ENCODE measurements at regions not wholly inside any gene's neighbourhood (a gene's known extent, or its start where the extent isn't known, plus 50 kb on each side); places are given as distances from the start of the nearest gene placed in this dataset.

DNA sequence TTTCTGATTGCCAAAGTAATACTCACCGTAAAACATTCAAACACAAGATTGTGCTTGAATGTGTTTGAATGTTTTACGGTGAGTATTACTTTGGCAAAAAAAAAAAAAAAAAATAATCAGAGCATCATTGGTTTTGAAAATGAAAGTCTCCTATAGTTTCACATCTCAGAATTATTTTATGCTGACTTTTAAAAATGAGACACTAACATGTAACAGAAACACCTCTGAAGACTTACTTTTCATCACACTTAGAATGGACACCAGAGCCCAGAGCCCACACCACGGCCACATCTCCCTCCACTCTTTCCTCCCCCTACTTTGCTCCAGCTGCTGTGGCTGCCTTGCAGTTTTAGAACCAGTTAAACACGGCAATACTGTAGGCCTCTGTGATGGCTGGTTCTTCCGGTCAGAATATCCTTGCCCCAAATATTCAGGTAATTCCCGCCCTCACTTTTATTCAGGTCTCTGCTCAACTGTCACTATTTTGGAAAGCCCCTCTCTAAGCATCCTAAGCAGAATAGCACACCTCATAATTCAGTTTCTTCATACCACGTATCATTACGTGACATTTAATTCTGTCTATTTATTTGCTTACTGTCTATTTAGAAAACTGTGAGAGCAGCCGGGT is 138.9 kb upstream of the MAX start:
- Histone ChIP-seq H3K9ac (ENCODE audit: low read depth, low read length, poor library complexity, severe bottlenecking) (no peak overlapping the region), H3K36me3 (ENCODE audit: insufficient read depth, low read length) (no peaks in the 10 kb centered on the region), H3K9me2 (replicated peaks; ENCODE audit: low read depth, low read length) (no peaks in the 10 kb centered on the region), H4K20me1 (ENCODE audit: insufficient read depth, low read length, poor library complexity, severe bottlenecking) (no peaks in the 10 kb centered on the region), H3K27me3 (ENCODE audit: insufficient read depth, low read length, poor library complexity, severe bottlenecking) (peaks cover 19% of the 10 kb centered on the region), H3K4me3 (ENCODE audit: low read length, poor library complexity, severe bottlenecking) (no peak overlapping the region), H3K4me1 (ENCODE audit: insufficient read depth, low read length, poor library complexity, severe bottlenecking) (peaks cover 11% of the 10 kb centered on the region), H3K4me2 (ENCODE audit: low read depth, low read length, poor library complexity, severe bottlenecking) (no peak overlapping the region), H2AFZ (ENCODE audit: low read length) (no peak overlapping the region), H3K79me2 (ENCODE audit: insufficient read depth, low read length) (no peaks in the 10 kb centered on the region), H3F3A (ENCODE audit: low read depth) (no peaks in the 10 kb centered on the region), H3K9me3 (ENCODE audit: insufficient read depth, low read depth, low read length) (no peaks in the 10 kb centered on the region)
- TF ChIP-seq, protein P1, sequence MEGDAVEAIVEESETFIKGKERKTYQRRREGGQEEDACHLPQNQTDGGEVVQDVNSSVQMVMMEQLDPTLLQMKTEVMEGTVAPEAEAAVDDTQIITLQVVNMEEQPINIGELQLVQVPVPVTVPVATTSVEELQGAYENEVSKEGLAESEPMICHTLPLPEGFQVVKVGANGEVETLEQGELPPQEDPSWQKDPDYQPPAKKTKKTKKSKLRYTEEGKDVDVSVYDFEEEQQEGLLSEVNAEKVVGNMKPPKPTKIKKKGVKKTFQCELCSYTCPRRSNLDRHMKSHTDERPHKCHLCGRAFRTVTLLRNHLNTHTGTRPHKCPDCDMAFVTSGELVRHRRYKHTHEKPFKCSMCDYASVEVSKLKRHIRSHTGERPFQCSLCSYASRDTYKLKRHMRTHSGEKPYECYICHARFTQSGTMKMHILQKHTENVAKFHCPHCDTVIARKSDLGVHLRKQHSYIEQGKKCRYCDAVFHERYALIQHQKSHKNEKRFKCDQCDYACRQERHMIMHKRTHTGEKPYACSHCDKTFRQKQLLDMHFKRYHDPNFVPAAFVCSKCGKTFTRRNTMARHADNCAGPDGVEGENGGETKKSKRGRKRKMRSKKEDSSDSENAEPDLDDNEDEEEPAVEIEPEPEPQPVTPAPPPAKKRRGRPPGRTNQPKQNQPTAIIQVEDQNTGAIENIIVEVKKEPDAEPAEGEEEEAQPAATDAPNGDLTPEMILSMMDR (conservative IDR thresholded peaks at IDR 0.05; ENCODE audit: low read length): no peak
- TF ChIP-seq EZH2phosphoT487 (IDR thresholded peaks at IDR 0.05; ENCODE audit: borderline replicate concordance): no peak

DNA sequence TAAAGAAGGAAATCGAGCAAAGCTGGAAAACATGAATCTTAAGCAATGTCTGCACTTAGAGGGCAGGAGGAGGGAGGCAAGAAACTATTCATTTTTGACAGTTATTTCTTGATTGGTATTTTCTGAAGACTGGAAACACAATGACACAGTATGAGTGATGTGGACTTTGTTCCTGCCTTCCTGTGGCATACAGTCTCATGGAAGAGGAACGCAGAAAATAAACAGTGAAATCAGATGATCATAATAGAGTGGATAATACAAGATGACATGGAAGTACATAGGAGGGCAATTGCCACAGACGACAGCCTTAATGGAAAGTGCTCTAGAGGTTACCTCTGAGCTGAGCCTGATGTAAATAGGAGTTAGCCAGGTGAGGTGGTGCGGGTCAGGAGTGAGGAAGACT is 140.4 kb upstream of the MAX start:
- H4K20me1 ChIP-seq (ENCODE audit: insufficient read depth, low read length, poor library complexity, severe bottlenecking): no peaks in the 10 kb centered on the region
- no peaks in the 10 kb centered on the region for H3K79me2 ChIP-seq (ENCODE audit: insufficient read depth, low read length)
- no peaks in the 10 kb centered on the region for H3F3A ChIP-seq (ENCODE audit: low read depth)
- H3K9me2 ChIP-seq (replicated peaks; ENCODE audit: low read depth, low read length): no peaks in the 10 kb centered on the region
- H2AFZ ChIP-seq (ENCODE audit: low read length): no peak overlapping the region
- H3K9ac ChIP-seq (ENCODE audit: low read depth, low read length, poor library complexity, severe bottlenecking): no peak overlapping the region
- H3K4me1 ChIP-seq (ENCODE audit: insufficient read depth, low read length, poor library complexity, severe bottlenecking): peaks cover 11% of the 10 kb centered on the region
- TF ChIP-seq, protein P1 (conservative IDR thresholded peaks at IDR 0.05; ENCODE audit: low read length): no peak
- TF ChIP-seq EZH2phosphoT487 (IDR thresholded peaks at IDR 0.05; ENCODE audit: borderline replicate concordance): no peak
- H3K36me3 ChIP-seq (ENCODE audit: insufficient read depth, low read length): no peaks in the 10 kb centered on the region
- no peak overlapping the region for H3K4me2 ChIP-seq (ENCODE audit: low read depth, low read length, poor library complexity, severe bottlenecking)
- H3K27me3 ChIP-seq (ENCODE audit: insufficient read depth, low read length, poor library complexity, severe bottlenecking): peaks cover 34% of the 10 kb centered on the region
- H3K4me3 ChIP-seq (ENCODE audit: low read length, poor library complexity, severe bottlenecking): no peak overlapping the region
- H3K9me3 ChIP-seq (ENCODE audit: insufficient read depth, low read depth, low read length): no peaks in the 10 kb centered on the region

DNA sequence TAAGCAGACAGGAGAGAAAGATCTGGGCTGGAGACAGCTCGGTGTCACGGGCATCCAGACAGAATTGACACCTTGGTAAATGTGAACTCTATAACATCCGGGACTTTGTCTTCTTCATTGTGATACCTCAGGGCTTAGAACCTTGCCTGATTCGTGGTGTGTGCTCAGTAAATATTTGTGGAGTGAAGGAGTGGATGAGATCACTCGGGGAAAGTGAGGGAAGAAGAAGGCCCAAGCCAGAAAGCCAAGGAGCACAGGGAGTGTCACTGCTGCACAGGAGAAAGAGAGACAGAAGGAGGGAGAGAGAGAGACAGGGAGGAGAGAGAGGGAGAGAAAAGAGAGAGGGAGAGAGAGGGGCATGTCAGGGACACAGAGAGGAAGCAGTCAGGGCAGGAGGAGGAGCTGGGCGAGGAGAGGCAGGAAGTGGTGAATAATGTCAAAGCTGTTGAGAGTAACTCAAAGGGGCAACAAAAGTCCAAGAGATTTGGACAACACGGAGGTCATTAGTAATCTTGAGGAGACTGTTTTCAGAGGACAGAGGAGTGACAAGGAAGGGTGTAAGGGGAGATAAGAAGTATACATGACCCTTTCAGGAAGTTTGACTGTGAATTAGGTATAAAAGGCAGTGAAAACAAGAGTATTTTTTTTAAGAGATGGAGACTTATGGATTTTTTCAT is 141.6 kb upstream of the MAX start:
- no peak overlapping the region for H3K9ac ChIP-seq (ENCODE audit: low read depth, low read length, poor library complexity, severe bottlenecking)
- no peaks in the 10 kb centered on the region for H3K9me2 ChIP-seq (replicated peaks; ENCODE audit: low read depth, low read length)
- H3F3A ChIP-seq (ENCODE audit: low read depth): no peaks in the 10 kb centered on the region
- H3K79me2 ChIP-seq (ENCODE audit: insufficient read depth, low read length): no peaks in the 10 kb centered on the region
- H3K4me2 ChIP-seq (ENCODE audit: low read depth, low read length, poor library complexity, severe bottlenecking): peak overlapping the region; percentile 46
- peak overlapping the region; percentile 87 for H2AFZ ChIP-seq (ENCODE audit: low read length)
- H3K4me3 ChIP-seq (ENCODE audit: low read length, poor library complexity, severe bottlenecking): peak overlapping the region; percentile 15
- H3K4me1 ChIP-seq (ENCODE audit: insufficient read depth, low read length, poor library complexity, severe bottlenecking): peaks cover 11% of the 10 kb centered on the region
- H3K36me3 ChIP-seq (ENCODE audit: insufficient read depth, low read length): no peaks in the 10 kb centered on the region
- H3K9me3 ChIP-seq (ENCODE audit: insufficient read depth, low read depth, low read length): no peaks in the 10 kb centered on the region
- H3K27me3 ChIP-seq (ENCODE audit: insufficient read depth, low read length, poor library complexity, severe bottlenecking): peaks cover 36% of the 10 kb centered on the region
- no peak for TF ChIP-seq EZH2phosphoT487 (IDR thresholded peaks at IDR 0.05; ENCODE audit: borderline replicate concordance)
- TF ChIP-seq, protein P1 (conservative IDR thresholded peaks at IDR 0.05; ENCODE audit: low read length): no peak
- no peaks in the 10 kb centered on the region for H4K20me1 ChIP-seq (ENCODE audit: insufficient read depth, low read length, poor library complexity, severe bottlenecking)
